ENCODE measurements at regions not wholly inside any gene's neighbourhood (a gene's known extent, or its start where the extent isn't known, plus 50 kb on each side); places are given as distances from the start of the nearest gene placed in this dataset.
"Not testable (repeated sequence)": the region's sequence is repeated elsewhere in the genome, so short reads cannot be mapped to it uniquely, and the experiment has no call there.

- no peak for DNase-seq (ENCODE audit: low read depth in 1 of 2, low spot score in 1 of 2)
Measured at GRCh38 chr7:16098058-16098457, 323.3 kb downstream of the CRPPA start.

GRCh38 chr7:16095171-16095950 lies 326.0 kb downstream of the CRPPA start:
- DNase-seq (ENCODE audit: low read depth in 1 of 2, low spot score in 1 of 2): no peak

GRCh38 chr7:16094651-16095050 lies 326.7 kb downstream of the CRPPA start:
- DNase-seq (ENCODE audit: low read depth in 1 of 2, low spot score in 1 of 2): no peak

- DNase-seq (ENCODE audit: low read depth in 1 of 2, low spot score in 1 of 2): no peak
Measured at GRCh38 chr7:16092711-16093110, 328.6 kb downstream of the CRPPA start.

GRCh38 chr7:16091701-16092310 lies 329.5 kb downstream of the CRPPA start:
- no peak for DNase-seq (ENCODE audit: low read depth in 1 of 2, low spot score in 1 of 2)

GRCh38 chr7:16089801-16090200 lies 331.5 kb downstream of the CRPPA start:
- DNase-seq (ENCODE audit: low read depth in 1 of 2, low spot score in 1 of 2): no peak

- no peak for DNase-seq (ENCODE audit: low read depth in 1 of 2, low spot score in 1 of 2)
Measured at GRCh38 chr7:16089191-16089590, 332.1 kb downstream of the CRPPA start.

GRCh38 chr7:16086743-16087142 lies 334.6 kb downstream of the CRPPA start:
- no peak for DNase-seq (ENCODE audit: low read depth in 1 of 2, low spot score in 1 of 2)

- DNase-seq (ENCODE audit: low read depth in 1 of 2, low spot score in 1 of 2): not testable (repeated sequence)
Measured at GRCh38 chr7:16085780-16086179, 335.6 kb downstream of the CRPPA start.

- no peak for DNase-seq (ENCODE audit: low read depth in 1 of 2, low spot score in 1 of 2)
Measured at GRCh38 chr7:16084875-16085274, 336.5 kb downstream of the CRPPA start.

GRCh38 chr7:16084370-16084769 lies 337.0 kb downstream of the CRPPA start:
- no peak for DNase-seq (ENCODE audit: low read depth in 1 of 2, low spot score in 1 of 2)

- DNase-seq (ENCODE audit: low read depth in 1 of 2, low spot score in 1 of 2): no peak
Measured at GRCh38 chr7:16083931-16084330, 337.4 kb downstream of the CRPPA start.

GRCh38 chr7:16080131-16080530 lies 341.2 kb downstream of the CRPPA start:
- DNase-seq (ENCODE audit: low read depth in 1 of 2, low spot score in 1 of 2): no peak

- DNase-seq (ENCODE audit: low read depth in 1 of 2, low spot score in 1 of 2): no peak
Measured at GRCh38 chr7:16079723-16080122, 341.6 kb downstream of the CRPPA start.

- peak in 1 of 2 donors; percentile 11 for DNase-seq (ENCODE audit: low read depth in 1 of 2, low spot score in 1 of 2)
Measured at GRCh38 chr7:16078076-16078952, 343.0 kb downstream of the CRPPA start.

GRCh38 chr7:16071246-16071857 lies 350.0 kb downstream of the CRPPA start:
- no peak for DNase-seq (ENCODE audit: low read depth in 1 of 2, low spot score in 1 of 2)

GRCh38 chr7:16070806-16071205 lies 350.5 kb downstream of the CRPPA start:
- no peak for DNase-seq (ENCODE audit: low read depth in 1 of 2, low spot score in 1 of 2)

GRCh38 chr7:16069998-16070397 lies 351.3 kb downstream of the CRPPA start:
- DNase-seq (ENCODE audit: low read depth in 1 of 2, low spot score in 1 of 2): no peak

- DNase-seq (ENCODE audit: low read depth in 1 of 2, low spot score in 1 of 2): no peak
Measured at GRCh38 chr7:16068183-16068582, 353.2 kb downstream of the CRPPA start.

- DNase-seq (ENCODE audit: low read depth in 1 of 2, low spot score in 1 of 2): no peak
Measured at GRCh38 chr7:16067711-16068110, 353.6 kb downstream of the CRPPA start.

- no peak for DNase-seq (ENCODE audit: low read depth in 1 of 2, low spot score in 1 of 2)
Measured at GRCh38 chr7:16066805-16067459, 354.4 kb downstream of the CRPPA start.

Measured in activated CD4-positive, alpha-beta T cell treated with anti-CD3 and anti-CD28 coated beads, Interleukin-2, amount 50 U/mL, for 24 hours (primary cell).